ENCODE measurements at regions not wholly inside any gene's neighbourhood (a gene's known extent, or its start where the extent isn't known, plus 50 kb on each side); places are given as distances from the start of the nearest gene placed in this dataset.

DNA sequence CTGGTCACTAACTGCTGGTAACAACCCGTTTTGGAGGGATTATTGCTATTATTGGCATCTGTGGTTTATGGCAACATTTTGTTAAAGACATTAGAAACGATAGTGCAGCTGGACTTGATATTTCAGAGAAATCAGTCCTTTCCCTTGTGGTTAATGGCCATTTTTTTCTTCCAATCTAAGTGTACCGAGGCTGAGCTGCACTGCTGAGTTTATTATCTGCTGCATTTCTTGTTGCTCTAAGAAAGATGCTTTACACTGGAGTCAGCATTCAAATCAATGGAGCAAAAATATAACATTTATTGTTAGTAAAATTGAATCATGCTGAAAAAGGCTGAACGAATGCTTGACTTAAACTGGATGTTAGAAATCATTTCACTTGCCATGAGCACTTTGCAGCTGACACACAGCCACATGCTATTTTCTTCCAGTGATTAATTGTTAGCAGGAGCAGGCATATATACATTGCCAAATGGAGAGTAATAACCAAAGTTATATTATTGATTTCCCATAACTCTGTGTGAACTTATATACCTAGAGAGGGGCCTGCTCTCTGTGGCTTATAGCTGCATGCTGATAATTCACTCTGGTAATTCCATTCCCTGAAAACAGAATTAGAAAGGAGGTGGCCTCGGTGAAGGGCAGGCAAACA lies 66.5 kb upstream of the TTC29 start:
- no peak for TF ChIP-seq CTCF (IDR thresholded peaks at IDR 0.05)
- TF ChIP-seq POLR2AphosphoS5 (IDR thresholded peaks at IDR 0.05): no peak

All from breast epithelium (tissue), 3 donors.